ENCODE measurements at regions not wholly inside any gene's neighbourhood (a gene's known extent, or its start where the extent isn't known, plus 50 kb on each side); places are given as distances from the start of the nearest gene placed in this dataset.

DNA sequence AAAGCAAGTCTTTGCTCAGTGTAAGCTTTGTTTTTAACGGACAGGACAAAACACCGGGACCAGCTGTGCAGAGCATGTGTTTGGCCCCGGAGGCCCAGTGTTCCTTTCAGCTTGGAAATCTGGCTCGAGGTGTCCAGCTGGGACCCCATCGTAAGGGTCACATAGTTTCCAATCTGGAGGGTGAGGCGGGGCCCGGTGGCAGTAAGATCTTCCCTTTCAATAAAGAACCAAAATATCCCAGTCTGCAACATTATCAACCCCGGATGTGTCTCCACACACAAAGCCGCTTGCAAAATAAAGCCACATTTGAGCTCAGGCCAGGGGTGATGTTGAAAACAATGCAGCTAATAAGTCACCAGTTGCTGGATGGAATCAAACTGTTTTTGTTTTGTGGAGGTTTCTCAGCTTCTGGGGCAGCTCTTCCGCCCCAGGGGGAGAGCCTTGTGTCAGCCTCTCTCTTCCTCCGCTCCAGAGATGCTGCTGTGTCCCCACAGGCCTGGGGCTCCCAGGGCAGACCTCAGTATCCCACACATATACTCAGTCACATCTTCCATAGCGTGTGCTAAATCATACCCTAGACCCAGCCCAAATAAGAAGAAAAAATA, 138.6 kb upstream of the GLI2 start:
- no peak for DNase-seq

DNA sequence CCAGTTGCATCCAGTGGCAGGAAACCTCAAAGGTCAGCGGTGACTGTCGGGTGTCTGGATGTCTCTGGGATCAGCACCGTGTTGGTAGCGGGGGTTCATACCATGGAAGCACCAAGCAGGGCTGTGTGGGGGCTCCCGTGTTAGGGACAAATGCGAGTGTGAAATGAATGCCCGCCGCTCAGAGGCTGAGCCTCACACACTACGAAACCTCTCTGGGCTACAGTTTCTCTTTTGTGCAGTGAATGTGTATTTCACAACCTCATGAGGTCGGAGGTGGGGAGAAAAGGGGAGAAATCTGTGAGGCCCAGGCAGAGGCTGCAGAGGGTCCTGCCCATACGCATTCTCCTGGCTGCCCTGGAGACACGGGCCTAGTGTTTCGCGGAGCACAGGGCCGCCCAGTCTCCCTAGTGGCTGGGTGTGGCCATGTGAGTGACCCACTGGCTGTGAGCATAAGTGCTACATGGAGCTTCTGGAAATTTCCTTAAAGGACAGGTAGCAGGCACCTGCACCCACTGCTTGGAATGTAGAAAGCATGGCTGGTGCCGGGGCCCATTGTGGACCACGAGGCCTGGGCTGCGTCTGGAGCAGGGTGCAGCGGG, 138.0 kb upstream of the GLI2 start:
- no peak for DNase-seq

- DNase-seq, result no peak
These were observed 137.3 kb upstream of the GLI2 start for GRCh38 chr2:120598416-120598815.

GRCh38 chr2:120599072-120599471, 136.6 kb upstream of the GLI2 start:
- DNase-seq, result no peak

GRCh38 chr2:120599656-120600055, 136.0 kb upstream of the GLI2 start:
- no peak for DNase-seq

GRCh38 chr2:120600335-120600734, 135.3 kb upstream of the GLI2 start:
- no peak for DNase-seq

GRCh38 chr2:120600786-120601185, 134.9 kb upstream of the GLI2 start:
- DNase-seq, result no peak

GRCh38 chr2:120601566-120601965, 134.1 kb upstream of the GLI2 start:
- DNase-seq, result no peak

- DNase-seq, result no peak
These were observed 133.4 kb upstream of the GLI2 start for GRCh38 chr2:120602251-120602650.

DNA sequence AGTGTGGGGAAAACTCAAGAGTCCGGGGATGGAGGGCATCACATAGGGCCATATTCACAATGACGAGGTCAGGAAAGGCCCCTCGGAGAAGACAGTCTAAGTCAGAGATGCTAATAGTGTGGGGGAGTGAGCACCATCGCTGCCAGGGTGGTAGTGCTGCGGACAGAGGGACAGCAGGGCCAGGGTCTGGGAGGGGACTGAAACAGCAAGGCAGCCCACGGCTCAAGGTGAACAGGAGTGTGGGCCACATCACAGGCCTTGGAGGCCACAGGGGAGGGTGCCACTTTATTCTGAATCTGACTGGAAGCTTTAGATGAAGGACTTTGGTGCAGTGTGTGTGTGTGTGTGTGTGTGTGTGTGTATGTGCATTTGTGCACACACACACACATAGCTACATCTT, 130.9 kb upstream of the GLI2 start:
- DNase-seq, result no peak

GRCh38 chr2:120605231-120605935, 130.3 kb upstream of the GLI2 start:
- no peak for DNase-seq

- DNase-seq, result no peak
These were observed 129.4 kb upstream of the GLI2 start for GRCh38 chr2:120606280-120606679.

DNA sequence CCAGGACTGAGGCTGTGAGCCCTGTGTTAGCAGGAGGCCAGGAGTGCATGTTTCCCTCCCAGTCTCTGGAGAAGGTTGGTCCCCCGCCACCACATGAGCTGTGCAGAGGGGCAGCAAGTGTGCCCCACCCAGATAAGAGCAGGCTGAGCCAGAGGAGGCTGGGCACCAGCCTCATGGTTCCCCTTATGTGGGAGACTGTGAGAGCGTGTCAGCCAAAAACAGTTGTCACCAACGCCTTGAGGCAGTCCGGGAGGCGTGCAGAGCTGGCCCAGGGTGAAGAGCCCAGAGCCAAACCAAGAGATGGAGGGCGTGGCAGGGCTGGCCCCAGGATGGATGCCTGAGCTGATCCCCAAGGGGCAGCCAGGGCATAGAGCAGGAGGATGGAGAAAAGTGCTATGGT, 128.7 kb upstream of the GLI2 start:
- DNase-seq, result no peak

DNA sequence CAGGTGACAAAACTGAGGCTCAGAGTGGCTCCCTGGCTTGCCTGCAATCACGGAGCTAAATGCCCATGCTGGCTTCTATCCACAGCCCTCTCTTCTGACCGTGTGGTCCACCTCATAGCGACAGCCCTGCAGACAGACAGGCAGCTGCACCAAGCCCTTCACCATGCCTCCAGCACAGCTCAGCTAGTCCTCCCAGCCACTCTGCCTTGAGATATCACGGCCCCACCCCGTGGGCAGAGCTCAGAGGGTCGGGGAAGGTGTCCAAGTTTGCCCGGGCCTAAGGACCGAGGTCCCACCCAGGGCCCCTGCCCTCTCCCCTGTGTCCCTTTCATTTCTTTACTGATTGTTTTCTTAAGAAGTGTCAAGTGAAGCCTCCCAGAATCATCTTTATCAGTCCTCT, 128.2 kb upstream of the GLI2 start:
- DNase-seq, result no peak

GRCh38 chr2:120607996-120608395, 127.7 kb upstream of the GLI2 start:
- DNase-seq, result no peak

GRCh38 chr2:120609826-120610395, 125.8 kb upstream of the GLI2 start:
- no peak for DNase-seq

GRCh38 chr2:120611016-120611415, 124.7 kb upstream of the GLI2 start:
- no peak for DNase-seq

GRCh38 chr2:120611961-120612360, 123.7 kb upstream of the GLI2 start:
- DNase-seq, result no peak

GRCh38 chr2:120612471-120612870, 123.2 kb upstream of the GLI2 start:
- no peak for DNase-seq

GRCh38 chr2:120612931-120613330, 122.7 kb upstream of the GLI2 start:
- no peak for DNase-seq

DNA sequence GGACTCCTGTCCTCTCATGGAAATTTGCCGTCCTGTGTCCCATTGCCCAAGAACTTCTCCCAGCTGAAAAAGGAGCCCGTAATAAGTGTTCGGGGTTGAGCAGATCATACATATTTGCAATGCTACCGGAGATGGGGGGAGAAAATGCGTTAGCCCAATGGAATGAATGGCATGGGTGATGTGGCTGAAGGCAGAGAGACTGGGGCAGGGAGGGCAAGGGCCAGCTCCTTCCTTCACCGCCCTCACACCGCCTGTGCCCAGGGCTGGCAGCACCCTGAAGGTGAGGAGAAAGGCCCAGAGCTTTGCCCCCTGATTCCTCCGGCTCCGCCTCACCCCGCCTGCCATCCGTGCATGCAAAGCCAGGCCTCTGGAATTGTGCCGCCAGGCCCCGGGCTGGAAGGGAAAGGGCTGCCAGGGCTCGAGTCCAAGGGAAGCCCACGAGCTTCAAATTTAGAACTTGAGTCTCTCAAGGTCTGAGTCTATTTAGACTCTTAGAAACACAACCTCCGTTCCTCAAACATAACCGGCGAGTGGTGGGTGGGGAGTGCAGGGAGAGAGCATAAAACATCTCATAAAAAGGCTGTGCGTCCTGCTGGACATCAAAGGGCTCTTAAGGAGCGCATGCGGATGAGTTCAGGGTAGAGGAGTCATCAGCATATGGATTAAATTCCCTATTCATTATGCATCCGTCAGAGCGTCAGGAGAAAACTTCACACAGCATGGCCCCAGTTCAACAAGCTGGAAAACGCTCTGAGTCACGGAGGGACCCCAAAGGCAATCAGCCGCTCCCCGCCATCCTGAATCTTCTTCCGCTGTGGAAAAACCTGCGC, 121.7 kb upstream of the GLI2 start:
- peak; percentile 58 for DNase-seq

- no peak for DNase-seq
These were observed 120.8 kb upstream of the GLI2 start for GRCh38 chr2:120614901-120615300.

DNA sequence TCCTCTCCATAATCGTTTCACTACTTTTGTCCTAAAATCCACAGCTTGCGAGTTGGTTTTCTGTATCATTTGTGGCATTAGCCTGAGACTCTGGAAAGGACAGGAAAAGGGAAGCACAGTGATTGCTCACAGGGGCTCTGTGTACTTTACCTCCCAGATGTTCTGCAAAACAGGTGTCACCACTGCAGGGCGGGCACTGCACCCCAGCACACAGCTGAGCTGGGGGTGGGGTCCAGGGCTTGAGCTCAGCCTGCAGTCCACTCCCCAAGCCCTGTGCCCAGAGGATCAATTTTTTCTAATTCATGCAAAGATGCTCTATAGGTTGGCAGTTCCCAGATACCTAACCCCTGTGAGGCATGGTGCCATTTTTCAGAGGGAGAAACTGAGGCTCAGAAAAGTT, 119.4 kb upstream of the GLI2 start:
- no peak for DNase-seq
